Heart right ventricle (tissue), 16 donors: ENCODE measurements at regions not wholly inside any gene's neighbourhood (a gene's known extent, or its start where the extent isn't known, plus 50 kb on each side); places are given as distances from the start of the nearest gene placed in this dataset.

ENCODE experiments used
- ATAC-seq, 8 donors: fragments of 200-7000 bp; cut with Tn5 transposase; one replicate each; pipeline ENCODE4 v1.9.1; 2020; ENCODE audit warnings: mild to moderate bottlenecking in 8 of 8, moderate library complexity in 8 of 8, moderate number of reproducible peaks in 1 of 8
- DNase-seq, 2 donors: peaks; one replicate each; pipeline ENCODE4 v3.0.0-alpha.2; 2020
- H3K27ac ChIP-seq, 10 donors: fragments of 200-600 bp; sonication (generic) in 2 of 10; one replicate each; pipeline versions ENCODE4 v1.5.0 to v1.8.0; 2020 to 2022; ENCODE audit warnings: mild to moderate bottlenecking in 3 of 10
- H3K27me3 ChIP-seq, 7 donors: fragments of 200-600 bp; one replicate each; pipeline ENCODE4 v1.8.0; 2021 to 2022; ENCODE audit warnings: mild to moderate bottlenecking in 2 of 7
- H3K36me3 ChIP-seq, 9 donors: fragments of 200-600 bp; sonication (generic) in 1 of 9; one replicate each; pipeline versions ENCODE4 v1.5.0 to v1.8.0; 2020 to 2022; ENCODE audit warnings: mild to moderate bottlenecking in 2 of 9
- H3K4me1 ChIP-seq, 9 donors: fragments of 200-600 bp; sonication (generic) in 1 of 9; one replicate each; pipeline versions ENCODE4 v1.5.0 to v1.8.0; 2020 to 2022; ENCODE audit warnings: mild to moderate bottlenecking in 4 of 9
- H3K4me3 ChIP-seq, 10 donors: fragments of 200-600 bp; sonication (generic) in 2 of 10; one replicate each; pipeline versions ENCODE4 v1.5.0 to v1.8.0; 2020 to 2022; ENCODE audit warnings: mild to moderate bottlenecking in 7 of 10, moderate library complexity in 2 of 10
- H3K9me3 ChIP-seq, 11 donors: fragments of 200-600 bp in 10 of 11; sonication (generic) in 2 of 11; one replicate each; pipeline versions ENCODE4 v1.5.0 to v1.8.0; 2013 to 2022; ENCODE audit warnings: mild to moderate bottlenecking in 2 of 11, control low read depth in 1 of 11, moderate library complexity in 1 of 11
- WGBS, 2 donors: extraction: QIAGEN DNeasy Blood & Tissue Kit; methylation state at CpG; one replicate each; pipeline ENCODE4 v1.1.7; 2013; ENCODE audit warnings: inconsistent platforms in 1 of 2; 5-methylcytosine and 5-hydroxymethylcytosine counted together
- intact Hi-C, 10 donors: fragments of 100-400 bp; cut with DNase I; formaldehyde crosslinking; loops; one replicate each; pipeline versions ENCODE4 v1.11.1 to v1.14.2; 2022
- TF ChIP-seq, protein P1 (sequence below), 9 donors: fragments of 200-600 bp; sonication (generic) in 2 of 9; IDR thresholded peaks; one replicate each; pipeline versions ENCODE4 v1.5.0 to v1.8.0; 2021 to 2022; ENCODE audit warnings: antibody characterized with exemption in 9 of 9, mild to moderate bottlenecking in 5 of 9, moderate library complexity in 1 of 9
- donor health status: Arrhythmogenic right ventricular cardiomyopathy.
- donor health status: ischemic (EF 13 %, LVEDD 7.1; RV severe dilation, severe dysfunction).
- donor health status: healthy with polysubstance abuse.
- donor health status: DM: no; HTN: yes; CAD: no.
- donor health status: DM: no; HTN: no; CAD: no.
- donor health status: ischemic (EF 25% LVEDD 6.9; RV normal size, moderate dysfunction).
- donor health status: ischemic (EF 25% LVEDD 5.7; RV mildly dilated, moderate dysfunction).
- donor health status: healthy.
- donor health status: DM: yes; HTN: yes; CAD: no.
- donor health status: Ischemic cardiomyopathy.
- donor health status: ischemic (EF 35%, LVEDD 5.7; RV mildly dilated, moderate dysfunction).
- donor health status: nonischemic (EF 11% LVEDD 7.7; RV severe dilation, severe dysfunction).
- donor health status: DM: yes; HTN: yes; CAD: no.
- donor health status: PGD.
- donor health status: ischemic (EF 29% LVEDD 5.4; RV normal size, mild dysfunction).
- donor health status: nonischemic (EF 23%, LVEDD 6.1; RV moderate dilation, normal function).

DNA sequence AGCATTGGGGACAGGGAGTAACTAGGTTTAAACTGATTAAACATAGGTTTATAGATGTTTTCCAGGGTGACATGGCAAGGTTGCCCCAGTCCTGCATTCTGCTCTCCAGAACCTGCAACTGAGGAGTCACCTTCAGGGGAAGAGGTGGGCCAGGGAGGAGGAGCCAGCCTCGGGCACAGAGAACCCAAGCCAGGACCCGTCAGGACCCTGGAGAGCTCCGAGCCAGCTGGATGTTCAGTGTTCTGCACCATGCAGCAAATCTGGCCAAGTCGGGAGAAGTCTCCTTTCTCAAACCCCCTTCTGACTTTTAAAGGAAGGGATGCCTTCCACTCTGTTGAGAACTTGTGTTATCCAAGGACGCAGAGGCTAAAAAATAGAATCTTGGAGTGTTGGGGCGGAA is 62.1 kb upstream of the SLC6A11 start:
- Histone ChIP-seq H3K27me3 (peaks cover 0 to 71% (median 22%) of the 10 kb centered on the region in 7 donors), H3K36me3 (no peaks in the 10 kb centered on the region), H3K27ac (no peak overlapping the region), H3K9me3 (no peaks in the 10 kb centered on the region), H3K4me3 (no peak overlapping the region), H3K4me1 (no peaks in the 10 kb centered on the region)
- intact Hi-C loops = loop anchor here in 5 of 10 donors (10.0 kb wide), 3 partner anchors 131 to 581 kb away; no protein-coding TSS in a partner anchor
- WGBS, 2 donors = 11 to 12% methylated on average over 6 of the region's 6 CpGs
- TF ChIP-seq, protein P1, sequence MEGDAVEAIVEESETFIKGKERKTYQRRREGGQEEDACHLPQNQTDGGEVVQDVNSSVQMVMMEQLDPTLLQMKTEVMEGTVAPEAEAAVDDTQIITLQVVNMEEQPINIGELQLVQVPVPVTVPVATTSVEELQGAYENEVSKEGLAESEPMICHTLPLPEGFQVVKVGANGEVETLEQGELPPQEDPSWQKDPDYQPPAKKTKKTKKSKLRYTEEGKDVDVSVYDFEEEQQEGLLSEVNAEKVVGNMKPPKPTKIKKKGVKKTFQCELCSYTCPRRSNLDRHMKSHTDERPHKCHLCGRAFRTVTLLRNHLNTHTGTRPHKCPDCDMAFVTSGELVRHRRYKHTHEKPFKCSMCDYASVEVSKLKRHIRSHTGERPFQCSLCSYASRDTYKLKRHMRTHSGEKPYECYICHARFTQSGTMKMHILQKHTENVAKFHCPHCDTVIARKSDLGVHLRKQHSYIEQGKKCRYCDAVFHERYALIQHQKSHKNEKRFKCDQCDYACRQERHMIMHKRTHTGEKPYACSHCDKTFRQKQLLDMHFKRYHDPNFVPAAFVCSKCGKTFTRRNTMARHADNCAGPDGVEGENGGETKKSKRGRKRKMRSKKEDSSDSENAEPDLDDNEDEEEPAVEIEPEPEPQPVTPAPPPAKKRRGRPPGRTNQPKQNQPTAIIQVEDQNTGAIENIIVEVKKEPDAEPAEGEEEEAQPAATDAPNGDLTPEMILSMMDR (IDR thresholded peaks at IDR 0.05) = no peak
- DNase-seq (peak; percentile 44 to 60), ATAC-seq (peak in 3 of 8 donors; percentile 55 to 70 (median 59))

- Histone ChIP-seq H3K27ac (no peak overlapping the region), H3K36me3 (no peaks in the 10 kb centered on the region), H3K27me3 (peaks cover 0 to 70% (median 39%) of the 10 kb centered on the region in 7 donors), H3K4me1 (no peaks in the 10 kb centered on the region), H3K4me3 (no peak overlapping the region), H3K9me3 (no peaks in the 10 kb centered on the region)
- no peak for DNase-seq
- intact Hi-C loops = loop anchor here in 8 of 10 donors (5.0 to 10.0 kb wide), 7 partner anchors 126 to 581 kb away; no protein-coding TSS in a partner anchor
- 63 to 64% methylated on average over 2 of the region's 2 CpGs for WGBS, 2 donors
- TF ChIP-seq, protein P1 (IDR thresholded peaks at IDR 0.05) = no peak
- no peak for ATAC-seq
Observed at GRCh38 chr3:10756546-10756945, 59.5 kb upstream of the SLC6A11 start.

- DNase-seq = no peak
- Histone ChIP-seq H3K4me1 (no peaks in the 10 kb centered on the region), H3K27ac (no peak overlapping the region), H3K9me3 (no peaks in the 10 kb centered on the region), H3K27me3 (peaks cover 0 to 73% (median 46%) of the 10 kb centered on the region in 7 donors), H3K36me3 (no peaks in the 10 kb centered on the region), H3K4me3 (no peak overlapping the region)
- no peak for ATAC-seq
- TF ChIP-seq, protein P1 (IDR thresholded peaks at IDR 0.05) = no peak
- WGBS, 2 donors = 49 to 57% methylated on average over 10 of the region's 10 CpGs
- intact Hi-C loops = loop anchor here in 8 of 10 donors (5.0 to 10.0 kb wide), 7 partner anchors 125 to 580 kb away; no protein-coding TSS in a partner anchor
Observed at GRCh38 chr3:10757021-10757820, 58.8 kb upstream of the SLC6A11 start.

- Histone ChIP-seq H3K4me1 (no peaks in the 10 kb centered on the region), H3K27me3 (peaks cover 0 to 73% (median 49%) of the 10 kb centered on the region in 7 donors), H3K9me3 (no peaks in the 10 kb centered on the region), H3K36me3 (no peaks in the 10 kb centered on the region), H3K4me3 (no peak overlapping the region), H3K27ac (no peak overlapping the region)
- DNase-seq = no peak
- TF ChIP-seq, protein P1 (IDR thresholded peaks at IDR 0.05) = no peak
- intact Hi-C loops = loop anchor here in 9 of 10 donors (2.0 to 10.0 kb wide), 8 partner anchors 125 to 580 kb away; no protein-coding TSS in a partner anchor
- no peak for ATAC-seq
- 5 to 11% methylated on average over 1 of the region's 1 CpG for WGBS, 2 donors
Observed at GRCh38 chr3:10757821-10758130, 58.3 kb upstream of the SLC6A11 start.
